ENCODE measurements at regions not wholly inside any gene's neighbourhood (a gene's known extent, or its start where the extent isn't known, plus 50 kb on each side); places are given as distances from the start of the nearest gene placed in this dataset.

- H3F3A ChIP-seq (ENCODE audit: control insufficient read depth, insufficient read depth) = no peaks in the 10 kb centered on the region
- peak overlapping the region; percentile 53 for H3K4me2 ChIP-seq (ENCODE audit: low read length)
- no peaks in the 10 kb centered on the region for H3K9me3 ChIP-seq (ENCODE audit: control insufficient read depth, insufficient read depth, low read length)
- no peaks in the 10 kb centered on the region for H4K20me1 ChIP-seq (ENCODE audit: control insufficient read depth, insufficient read depth, low read depth, low read length)
- H3K36me3 ChIP-seq (ENCODE audit: control insufficient read depth, low read length) = no peaks in the 10 kb centered on the region
- H3K27me3 ChIP-seq (ENCODE audit: control insufficient read depth, low read length) = no peaks in the 10 kb centered on the region
- H3K9me2 ChIP-seq (replicated peaks; ENCODE audit: control insufficient read depth, low read length) = no peaks in the 10 kb centered on the region
- peak overlapping the region; percentile 48 for H3K4me3 ChIP-seq (ENCODE audit: low read length)
- no peak for TF ChIP-seq CTCF (IDR thresholded peaks at IDR 0.05; ENCODE audit: low read depth, low read length, poor library complexity, severe bottlenecking)
- no peak for TF ChIP-seq EZH2phosphoT487 (IDR thresholded peaks at IDR 0.05; ENCODE audit: borderline replicate concordance, low read length)
- peaks cover 45% of the 10 kb centered on the region for H3K4me1 ChIP-seq (ENCODE audit: control insufficient read depth, low read length)
- H3K27ac ChIP-seq (ENCODE audit: low read depth, low read length) = no peak overlapping the region
- H3K79me2 ChIP-seq (ENCODE audit: control insufficient read depth, low read length) = no peaks in the 10 kb centered on the region
Observed at GRCh38 chr13:99636728-99637353, 135.6 kb downstream of the TM9SF2 start.

- Histone ChIP-seq H3K27me3 (ENCODE audit: control insufficient read depth, low read length) (no peaks in the 10 kb centered on the region), H3K4me3 (ENCODE audit: low read length) (peak overlapping the region; percentile 48), H3K9me3 (ENCODE audit: control insufficient read depth, insufficient read depth, low read length) (no peaks in the 10 kb centered on the region), H3K9me2 (replicated peaks; ENCODE audit: control insufficient read depth, low read length) (no peaks in the 10 kb centered on the region), H3K79me2 (ENCODE audit: control insufficient read depth, low read length) (no peaks in the 10 kb centered on the region), H3F3A (ENCODE audit: control insufficient read depth, insufficient read depth) (no peaks in the 10 kb centered on the region), H4K20me1 (ENCODE audit: control insufficient read depth, insufficient read depth, low read depth, low read length) (no peaks in the 10 kb centered on the region), H3K27ac (ENCODE audit: low read depth, low read length) (no peak overlapping the region), H3K4me2 (ENCODE audit: low read length) (peak overlapping the region; percentile 53), H3K36me3 (ENCODE audit: control insufficient read depth, low read length) (no peaks in the 10 kb centered on the region), H3K4me1 (ENCODE audit: control insufficient read depth, low read length) (peaks cover 41% of the 10 kb centered on the region)
- TF ChIP-seq EZH2phosphoT487 (IDR thresholded peaks at IDR 0.05; ENCODE audit: borderline replicate concordance, low read length) (no peak), CTCF (IDR thresholded peaks at IDR 0.05; ENCODE audit: low read depth, low read length, poor library complexity, severe bottlenecking) (no peak)
Observed at GRCh38 chr13:99636306-99636705, 135.0 kb downstream of the TM9SF2 start.

GRCh38 chr13:99634672-99635071, 133.4 kb downstream of the TM9SF2 start:
- no peak overlapping the region for H3K4me2 ChIP-seq (ENCODE audit: low read length)
- H3K4me1 ChIP-seq (ENCODE audit: control insufficient read depth, low read length) = peaks cover 33% of the 10 kb centered on the region
- H3K36me3 ChIP-seq (ENCODE audit: control insufficient read depth, low read length) = no peaks in the 10 kb centered on the region
- no peaks in the 10 kb centered on the region for H3K9me2 ChIP-seq (replicated peaks; ENCODE audit: control insufficient read depth, low read length)
- H3K27ac ChIP-seq (ENCODE audit: low read depth, low read length) = no peak overlapping the region
- H3K9me3 ChIP-seq (ENCODE audit: control insufficient read depth, insufficient read depth, low read length) = no peaks in the 10 kb centered on the region
- H3F3A ChIP-seq (ENCODE audit: control insufficient read depth, insufficient read depth) = no peaks in the 10 kb centered on the region
- H4K20me1 ChIP-seq (ENCODE audit: control insufficient read depth, insufficient read depth, low read depth, low read length) = no peaks in the 10 kb centered on the region
- TF ChIP-seq CTCF (IDR thresholded peaks at IDR 0.05; ENCODE audit: low read depth, low read length, poor library complexity, severe bottlenecking) (no peak), EZH2phosphoT487 (IDR thresholded peaks at IDR 0.05; ENCODE audit: borderline replicate concordance, low read length) (no peak)
- H3K79me2 ChIP-seq (ENCODE audit: control insufficient read depth, low read length) = no peaks in the 10 kb centered on the region
- H3K4me3 ChIP-seq (ENCODE audit: low read length) = no peak overlapping the region
- H3K27me3 ChIP-seq (ENCODE audit: control insufficient read depth, low read length) = no peaks in the 10 kb centered on the region
